Osteocyte (in vitro differentiated cells): ENCODE measurements at regions not wholly inside any gene's neighbourhood (a gene's known extent, or its start where the extent isn't known, plus 50 kb on each side); places are given as distances from the start of the nearest gene placed in this dataset.
A peak's percentile ranks its signal among the peaks of the same experiment; 100 is the strongest.

ENCODE experiments used
- DNase-seq: peaks from one replicate; pipeline ENCODE4 v3.0.0; 2021; ENCODE audit warnings: mixed read lengths; ENCODE audit not compliant: unreplicated experiment; ENCODE audit errors: extremely low spot score
- H3K27ac Mint-ChIP-seq: one replicate; pipeline ENCODE4 v1.8.0; 2021; ENCODE audit warnings: mild to moderate bottlenecking, mixed read lengths; ENCODE audit not compliant: unreplicated experiment
- H3K27me3 Mint-ChIP-seq: one replicate; pipeline ENCODE4 v1.8.0; 2021; ENCODE audit warnings: mixed read lengths; ENCODE audit not compliant: unreplicated experiment
- H3K36me3 Mint-ChIP-seq: one replicate; pipeline ENCODE4 v1.8.0; 2021; ENCODE audit warnings: mixed read lengths; ENCODE audit not compliant: unreplicated experiment
- H3K4me1 Mint-ChIP-seq: one replicate; pipeline ENCODE4 v1.8.0; 2021; ENCODE audit warnings: mixed read lengths; ENCODE audit not compliant: unreplicated experiment
- H3K4me3 Mint-ChIP-seq: one replicate; pipeline ENCODE4 v1.8.0; 2021; ENCODE audit warnings: mild to moderate bottlenecking, moderate library complexity, mixed read lengths; ENCODE audit not compliant: unreplicated experiment
- H3K9me3 Mint-ChIP-seq: one replicate; pipeline ENCODE4 v1.8.0; 2021; ENCODE audit warnings: mixed read lengths; ENCODE audit not compliant: unreplicated experiment
- TF ChIP-seq, protein P1 (sequence below): fragments of 200-600 bp; sonication (generic); IDR thresholded peaks from 2 replicates; pipeline ENCODE4 v1.5.0; 2021; ENCODE audit warnings: antibody characterized with exemption, mild to moderate bottlenecking, moderate library complexity

DNA sequence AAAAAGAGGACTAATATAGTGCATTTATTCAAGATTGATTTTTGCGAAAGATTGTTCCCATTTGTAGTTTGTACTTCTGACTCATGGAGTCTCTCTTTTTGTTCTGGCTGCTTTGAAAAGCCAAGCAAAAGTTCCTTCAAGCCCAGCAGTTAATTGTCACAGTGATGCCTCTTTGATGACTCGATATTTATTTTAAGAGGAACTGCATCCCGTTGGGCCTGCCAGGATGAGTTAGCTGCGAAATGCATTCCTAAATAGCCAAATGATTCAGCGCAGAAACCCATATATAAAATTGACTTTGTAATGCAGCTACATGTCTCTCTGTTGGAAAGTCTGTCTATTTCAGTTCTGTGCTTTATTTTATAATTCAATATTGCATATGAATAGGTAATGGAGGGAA lies 295.1 kb downstream of the GBA3 start:
- H3K9me3 Mint-ChIP-seq: peaks cover 21% of the 10 kb centered on the region

DNA sequence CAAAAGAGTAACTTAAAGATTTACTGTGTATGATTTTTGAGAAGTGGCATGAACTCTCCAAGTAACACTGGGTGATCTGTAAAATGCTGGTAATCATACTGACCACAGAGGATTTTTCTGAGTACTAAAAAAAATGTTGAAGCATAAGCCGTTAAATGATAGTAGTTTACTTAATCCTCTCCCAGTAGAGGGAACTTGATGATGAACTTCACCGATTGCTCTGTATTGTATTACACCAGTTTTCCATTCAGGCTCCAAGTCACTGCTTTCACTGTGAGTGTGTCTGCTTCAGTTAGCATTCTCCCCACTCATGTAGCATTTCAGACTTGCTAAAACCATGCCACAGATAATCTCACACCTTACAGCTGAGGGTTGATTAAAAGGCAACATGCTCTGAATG lies 294.1 kb downstream of the GBA3 start:
- Mint-ChIP-seq H3K9me3 (peaks cover 28% of the 10 kb centered on the region), H3K27ac (no peak overlapping the region), H3K27me3 (no peaks in the 10 kb centered on the region), H3K4me3 (no peak overlapping the region), H3K4me1 (peaks cover 18% of the 10 kb centered on the region), H3K36me3 (no peaks in the 10 kb centered on the region)
- TF ChIP-seq, protein P1, sequence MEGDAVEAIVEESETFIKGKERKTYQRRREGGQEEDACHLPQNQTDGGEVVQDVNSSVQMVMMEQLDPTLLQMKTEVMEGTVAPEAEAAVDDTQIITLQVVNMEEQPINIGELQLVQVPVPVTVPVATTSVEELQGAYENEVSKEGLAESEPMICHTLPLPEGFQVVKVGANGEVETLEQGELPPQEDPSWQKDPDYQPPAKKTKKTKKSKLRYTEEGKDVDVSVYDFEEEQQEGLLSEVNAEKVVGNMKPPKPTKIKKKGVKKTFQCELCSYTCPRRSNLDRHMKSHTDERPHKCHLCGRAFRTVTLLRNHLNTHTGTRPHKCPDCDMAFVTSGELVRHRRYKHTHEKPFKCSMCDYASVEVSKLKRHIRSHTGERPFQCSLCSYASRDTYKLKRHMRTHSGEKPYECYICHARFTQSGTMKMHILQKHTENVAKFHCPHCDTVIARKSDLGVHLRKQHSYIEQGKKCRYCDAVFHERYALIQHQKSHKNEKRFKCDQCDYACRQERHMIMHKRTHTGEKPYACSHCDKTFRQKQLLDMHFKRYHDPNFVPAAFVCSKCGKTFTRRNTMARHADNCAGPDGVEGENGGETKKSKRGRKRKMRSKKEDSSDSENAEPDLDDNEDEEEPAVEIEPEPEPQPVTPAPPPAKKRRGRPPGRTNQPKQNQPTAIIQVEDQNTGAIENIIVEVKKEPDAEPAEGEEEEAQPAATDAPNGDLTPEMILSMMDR: no peak
- DNase-seq: no peak

More for the DNA sequence above, 295.1 kb downstream of the GBA3 start:
- Mint-ChIP-seq H3K4me1 (peaks cover 18% of the 10 kb centered on the region), H3K36me3 (no peaks in the 10 kb centered on the region), H3K4me3 (no peak overlapping the region), H3K27me3 (no peaks in the 10 kb centered on the region), H3K27ac (peak overlapping the region; percentile 59)
- TF ChIP-seq, protein P1: no peak
- no peak for DNase-seq

DNA sequence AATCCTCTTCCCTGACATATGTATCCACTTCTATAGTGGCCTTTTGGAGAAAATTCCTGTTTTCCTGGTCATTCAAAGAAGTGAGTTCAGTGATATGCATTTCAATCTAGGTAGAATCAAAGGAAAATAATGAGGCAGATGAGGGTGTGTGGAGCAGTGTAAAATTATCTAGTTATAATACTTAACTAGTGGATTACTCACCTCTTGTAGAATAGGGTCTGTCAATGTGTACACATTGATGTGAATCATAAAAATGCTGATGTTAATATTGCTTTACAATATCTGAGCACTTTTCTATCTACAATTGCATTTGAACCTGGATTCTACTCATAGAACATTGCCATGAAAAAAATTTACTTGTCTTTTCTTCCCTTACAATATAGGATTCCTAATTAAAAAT lies 293.5 kb downstream of the GBA3 start:
- no peak for DNase-seq
- Mint-ChIP-seq H3K4me3 (no peak overlapping the region), H3K27ac (no peak overlapping the region), H3K36me3 (no peaks in the 10 kb centered on the region), H3K27me3 (no peaks in the 10 kb centered on the region), H3K9me3 (peaks cover 35% of the 10 kb centered on the region), H3K4me1 (peaks cover 18% of the 10 kb centered on the region)
- TF ChIP-seq, protein P1: no peak

- Mint-ChIP-seq H3K36me3 (no peaks in the 10 kb centered on the region), H3K27ac (no peak overlapping the region), H3K27me3 (no peaks in the 10 kb centered on the region), H3K9me3 (peaks cover 39% of the 10 kb centered on the region), H3K4me3 (no peak overlapping the region), H3K4me1 (peaks cover 18% of the 10 kb centered on the region)
- TF ChIP-seq, protein P1: no peak
- DNase-seq: no peak
Measured at GRCh38 chr4:22984390-22984789, 291.7 kb downstream of the GBA3 start.

DNA sequence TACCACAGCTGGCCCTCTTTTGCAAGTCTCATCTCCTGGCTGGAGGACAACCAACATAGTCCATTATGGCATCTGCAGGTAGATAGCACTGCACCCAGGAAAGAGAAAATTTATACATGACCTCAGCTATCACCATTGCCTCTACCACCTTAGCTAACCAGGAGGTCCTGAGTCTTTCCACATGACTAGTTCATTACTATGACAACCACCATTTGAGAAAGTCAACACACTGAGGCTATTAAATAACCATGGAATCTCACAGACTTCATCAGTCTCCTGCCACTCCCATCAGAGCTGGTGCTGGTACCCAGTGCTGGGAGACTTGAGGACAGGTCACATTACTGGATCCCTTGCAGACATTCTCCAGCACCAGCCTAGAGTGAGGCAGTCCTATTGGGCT lies 285.9 kb downstream of the GBA3 start:
- Mint-ChIP-seq H3K36me3 (no peaks in the 10 kb centered on the region), H3K4me3 (no peak overlapping the region), H3K27me3 (no peaks in the 10 kb centered on the region), H3K4me1 (no peaks in the 10 kb centered on the region), H3K9me3 (peaks cover 34% of the 10 kb centered on the region), H3K27ac (no peak overlapping the region)
- TF ChIP-seq, protein P1: no peak
- DNase-seq: no peak
